AML-193 (cell line): ENCODE measurements at regions not wholly inside any gene's neighbourhood (a gene's known extent, or its start where the extent isn't known, plus 50 kb on each side); places are given as distances from the start of the nearest gene placed in this dataset.

Experiments used
- DNase-seq, 2 experiments: peaks; one replicate each; lab custom pipeline; 2025; lab: John Stamatoyannopoulos, UW

DNA sequence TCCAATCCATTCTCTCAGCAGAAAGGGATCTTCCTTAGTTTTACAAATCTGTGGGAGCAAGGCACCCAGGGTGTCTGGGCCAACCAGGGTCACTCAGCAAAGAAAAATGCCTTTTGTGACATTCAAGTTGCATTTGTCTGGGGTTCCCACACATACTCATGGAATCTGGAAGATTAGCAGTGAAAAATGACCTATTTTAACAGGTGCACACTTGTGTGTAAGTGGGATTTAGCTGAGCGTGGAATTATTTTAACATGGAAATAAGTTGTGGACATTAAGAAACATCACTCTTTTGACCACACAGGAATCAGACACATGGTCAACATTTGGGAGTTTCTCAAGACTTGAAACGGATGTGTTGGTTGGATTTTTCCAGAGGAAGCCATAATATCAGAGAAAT, 234.9 kb downstream of the OPA1 start:
- DNase-seq: no peak

DNA sequence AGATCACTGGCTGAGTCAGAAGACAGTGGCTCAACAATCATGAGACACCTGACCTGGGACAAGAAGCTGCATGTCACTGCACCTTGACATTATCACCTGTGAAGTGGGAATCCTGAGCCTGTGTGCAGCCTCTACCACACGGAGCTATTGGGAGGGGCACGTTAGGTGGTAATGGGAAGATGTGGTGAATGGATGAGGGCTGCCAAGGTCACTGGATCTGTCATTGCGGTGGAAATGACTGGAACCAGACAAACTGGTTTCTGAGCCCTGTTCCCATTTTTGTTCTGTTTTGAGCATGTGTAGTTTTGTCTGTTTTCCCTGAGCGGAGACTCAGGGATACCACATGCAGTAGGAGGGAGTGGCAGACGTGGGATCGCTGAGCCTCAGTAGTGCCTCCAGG, 235.5 kb downstream of the OPA1 start:
- no peak for DNase-seq

DNA sequence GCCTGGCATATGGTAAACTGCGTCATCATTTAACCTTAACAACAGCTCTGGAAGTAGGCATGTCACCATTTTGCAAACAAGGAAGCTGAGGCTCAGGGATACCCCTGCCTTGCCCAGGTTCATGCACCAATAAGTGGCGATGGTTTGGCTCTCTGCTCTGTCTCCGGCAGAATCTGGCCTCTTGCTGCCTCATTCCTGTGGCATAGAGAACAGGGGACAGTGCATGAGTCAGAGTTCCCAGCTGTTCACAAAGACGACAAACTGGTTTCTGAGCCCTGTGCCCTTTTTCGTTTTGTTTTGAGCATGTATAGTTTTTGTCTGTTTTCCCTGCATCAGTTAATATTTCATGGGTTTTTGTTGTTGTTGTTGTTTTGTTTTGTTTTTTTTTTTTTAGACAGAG, 236.8 kb downstream of the OPA1 start:
- no peak for DNase-seq

DNA sequence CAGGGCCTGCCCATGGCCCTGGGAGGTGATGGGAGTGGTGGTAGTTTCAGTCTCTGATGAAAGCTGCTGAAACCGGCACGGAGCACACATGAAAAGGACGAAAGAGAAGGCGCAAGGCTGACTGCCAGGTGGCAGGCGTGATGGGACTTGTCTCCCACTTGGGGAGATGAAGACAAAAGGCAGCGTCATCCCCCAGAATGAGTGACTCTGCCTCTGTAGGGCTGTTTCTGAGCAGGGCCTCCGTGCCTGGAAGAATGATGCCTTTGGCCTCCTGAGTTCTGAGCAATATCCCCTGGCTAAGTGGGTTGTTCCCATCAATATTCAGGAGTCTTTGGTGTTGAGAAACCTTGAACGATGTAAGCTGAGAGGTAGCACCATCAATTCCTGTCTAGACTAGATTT, 237.8 kb downstream of the OPA1 start:
- no peak for DNase-seq

DNA sequence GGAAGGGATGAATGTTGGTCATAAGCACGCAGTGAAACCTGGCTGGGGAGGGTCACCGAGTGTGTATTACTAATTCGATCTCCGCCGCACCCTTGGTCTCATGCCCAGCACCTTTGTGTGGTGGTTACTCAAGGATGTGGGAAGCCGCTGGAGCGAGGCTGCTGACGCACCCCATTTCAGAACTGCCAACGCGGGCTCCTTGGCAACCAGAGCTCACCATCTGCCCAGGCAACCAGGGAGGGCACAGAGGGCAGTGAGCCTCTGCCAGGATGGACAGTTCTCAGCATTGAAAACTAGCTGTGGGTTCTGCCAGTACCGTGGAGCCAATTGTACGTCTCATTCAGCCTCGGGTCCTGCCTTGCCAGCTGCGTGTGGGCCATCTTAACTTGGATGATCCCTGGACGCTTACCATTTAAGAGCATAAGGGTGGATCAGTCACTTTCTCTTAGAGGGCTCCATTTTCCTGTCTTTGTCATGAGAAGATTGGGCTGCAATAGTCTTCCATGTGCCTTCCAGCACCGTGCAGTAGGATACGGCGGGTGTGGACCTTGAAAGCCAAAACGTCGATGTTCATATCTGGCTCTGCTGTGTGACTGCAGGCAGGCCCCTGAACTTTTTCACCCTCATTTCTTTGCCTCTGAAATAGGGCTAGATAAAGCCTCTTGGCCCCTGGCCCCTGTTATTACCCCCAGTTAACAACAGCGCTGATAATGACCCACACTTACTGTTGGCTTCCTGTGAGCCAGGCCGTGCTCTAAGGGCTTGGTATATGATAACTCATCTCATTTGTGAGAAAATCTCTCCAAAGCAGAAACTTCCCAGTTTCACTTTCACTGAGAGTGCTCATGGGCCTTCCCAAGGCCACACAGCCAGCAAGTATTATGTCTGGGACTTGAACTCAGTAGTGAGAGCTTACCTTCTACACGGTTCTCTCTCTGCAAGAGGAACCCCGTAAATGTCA, 238.8 kb downstream of the OPA1 start:
- no peak for DNase-seq

DNA sequence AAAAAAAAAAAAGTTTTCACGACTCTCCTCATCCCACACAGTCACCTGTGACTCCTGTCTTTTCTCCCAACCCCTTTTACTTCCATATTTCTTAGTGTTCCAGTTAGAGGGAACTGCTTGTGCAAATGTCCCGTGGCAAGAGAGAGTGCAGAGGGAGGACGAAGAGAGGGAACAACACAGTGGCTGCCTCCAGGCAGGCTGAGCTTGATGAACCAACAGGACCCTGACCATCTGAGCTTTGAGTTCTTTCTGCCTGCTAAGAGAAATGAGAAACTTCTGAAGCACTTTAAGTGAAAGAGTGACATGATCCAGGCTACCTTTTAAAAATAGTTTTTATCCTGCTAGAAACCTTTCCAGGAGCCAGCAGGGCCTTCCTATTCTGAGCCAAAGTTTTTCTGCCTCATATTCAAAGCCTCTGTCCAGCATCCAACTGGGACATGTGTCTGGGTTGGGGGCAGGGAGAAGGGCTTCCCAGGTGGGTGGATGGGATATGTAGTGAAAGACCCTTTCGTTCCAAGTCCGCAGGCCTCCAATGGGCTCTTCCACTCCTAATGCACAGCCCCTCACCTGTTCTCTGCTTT, 239.9 kb downstream of the OPA1 start:
- no peak for DNase-seq

DNA sequence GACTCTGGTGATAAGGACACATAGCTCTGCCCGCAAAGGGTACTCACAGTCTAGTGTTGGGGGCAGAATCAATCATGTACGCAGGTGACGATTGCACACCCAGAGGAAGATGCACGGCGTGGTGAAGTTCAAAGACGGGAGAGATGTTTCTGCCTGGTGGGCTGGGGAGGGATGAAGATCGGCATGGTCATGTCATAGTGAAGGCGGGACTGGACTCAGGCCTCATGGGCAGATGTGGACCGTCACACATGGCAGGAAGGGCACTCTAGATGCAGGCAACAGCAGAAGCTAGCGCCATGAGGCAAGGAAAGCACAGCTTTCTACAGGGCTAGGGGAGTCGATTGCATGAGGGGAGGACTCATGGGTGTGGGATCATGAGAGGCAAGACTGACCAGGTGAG, 240.6 kb downstream of the OPA1 start:
- DNase-seq: no peak

DNA sequence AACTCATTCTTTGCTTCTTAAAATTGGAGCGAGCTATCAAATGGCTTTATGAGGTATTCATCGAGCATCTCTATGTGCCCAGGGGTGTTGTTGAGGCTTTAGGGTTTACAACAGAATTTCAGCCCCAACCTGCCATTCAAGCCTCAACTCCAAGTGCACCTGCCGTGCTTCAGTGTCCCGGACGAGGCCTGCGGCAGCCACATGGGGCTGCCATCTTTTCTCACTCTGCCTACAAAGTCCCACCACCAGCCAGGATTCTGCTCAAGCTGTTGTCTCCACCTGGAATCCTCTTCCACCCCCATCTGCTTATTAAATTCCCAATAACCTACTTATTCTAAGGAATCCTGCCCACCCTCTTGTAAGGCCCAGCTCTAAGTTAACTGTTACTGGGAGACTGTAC, 242.4 kb downstream of the OPA1 start:
- DNase-seq: no peak

DNA sequence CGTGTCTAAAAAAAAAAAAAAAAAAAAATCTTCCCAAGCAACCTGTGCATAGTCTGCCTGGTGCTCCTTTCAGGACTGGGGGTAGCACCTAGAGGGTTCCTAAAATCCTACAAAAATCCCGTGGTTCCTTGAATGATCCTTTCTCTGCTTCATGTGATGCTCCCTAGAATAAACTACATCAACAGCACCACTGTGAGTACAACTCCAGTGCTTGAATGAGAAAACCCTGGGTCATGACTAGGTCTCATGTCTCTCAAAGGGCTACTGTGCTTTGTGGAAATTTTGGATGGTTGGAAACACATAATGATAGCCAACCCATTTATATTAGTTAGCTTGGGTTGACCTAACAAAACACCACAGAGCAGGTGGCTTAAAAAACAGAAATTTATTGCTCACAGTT, 243.5 kb downstream of the OPA1 start:
- no peak for DNase-seq

DNA sequence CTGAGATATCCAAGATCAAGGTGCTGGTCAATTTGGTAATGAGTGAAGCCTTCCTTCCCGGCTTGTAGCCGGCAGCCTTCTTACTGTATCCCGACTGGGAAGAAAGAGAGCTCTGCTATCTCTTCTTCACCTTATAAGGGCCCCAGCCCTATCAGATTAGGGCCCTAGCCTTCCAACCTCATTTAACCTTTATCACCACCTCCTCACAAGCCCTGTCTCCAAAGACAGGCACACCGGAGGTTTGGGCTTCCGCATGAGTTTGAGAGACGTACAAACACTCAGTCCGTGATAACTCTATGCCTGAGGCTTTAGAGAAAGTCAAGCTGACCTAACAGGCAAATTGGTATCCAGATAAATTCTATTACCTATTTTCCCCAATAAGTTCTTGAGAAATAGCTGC, 243.9 kb downstream of the OPA1 start:
- no peak for DNase-seq

DNA sequence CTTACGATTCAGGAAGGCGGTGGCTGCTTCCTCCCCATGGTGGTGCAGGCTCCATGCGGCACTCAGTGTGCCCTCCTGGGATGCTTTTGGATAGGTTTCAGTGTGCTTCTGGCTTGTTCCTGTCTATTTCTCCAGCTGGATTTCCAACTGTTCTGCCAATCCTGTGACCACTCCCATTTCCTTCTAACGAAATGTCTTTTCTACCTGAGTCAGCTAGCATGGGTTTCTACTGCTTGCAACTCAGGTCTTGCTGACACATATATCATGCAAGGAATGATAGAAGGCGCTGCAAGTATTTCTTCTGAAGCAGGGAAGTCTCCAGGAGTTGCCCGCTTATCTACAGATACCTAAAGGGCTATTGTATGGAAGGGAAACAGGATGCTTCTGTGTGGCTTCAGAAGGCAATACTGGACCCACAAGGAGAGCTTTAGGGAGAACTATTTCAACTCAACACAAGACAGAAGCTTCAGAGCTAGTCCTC, 244.4 kb downstream of the OPA1 start:
- DNase-seq: no peak

DNA sequence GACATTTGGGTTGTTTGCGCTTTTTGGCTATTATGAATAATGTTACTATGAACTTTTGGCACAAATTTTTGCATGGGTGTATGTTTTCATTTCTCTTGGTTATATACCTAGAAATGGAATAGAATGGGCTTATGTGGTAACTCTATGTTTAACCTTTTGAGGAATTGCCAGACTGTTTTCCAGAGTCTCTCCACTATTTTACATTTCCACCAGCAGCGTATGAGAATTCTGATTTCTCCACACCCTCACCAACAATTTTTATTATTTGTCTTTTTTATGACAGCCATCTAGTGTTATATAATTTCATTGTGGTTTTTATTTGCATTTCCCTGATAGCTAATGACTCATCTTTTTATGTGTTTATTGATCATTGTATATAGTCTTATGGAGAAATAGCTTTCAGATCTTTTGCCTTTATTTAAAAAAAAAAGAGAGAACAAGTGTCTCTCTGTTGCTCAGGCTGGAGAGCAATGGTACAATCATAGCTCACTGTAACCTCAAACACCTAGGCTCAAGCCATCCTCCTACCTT, 247.2 kb downstream of the OPA1 start:
- DNase-seq: no peak

DNA sequence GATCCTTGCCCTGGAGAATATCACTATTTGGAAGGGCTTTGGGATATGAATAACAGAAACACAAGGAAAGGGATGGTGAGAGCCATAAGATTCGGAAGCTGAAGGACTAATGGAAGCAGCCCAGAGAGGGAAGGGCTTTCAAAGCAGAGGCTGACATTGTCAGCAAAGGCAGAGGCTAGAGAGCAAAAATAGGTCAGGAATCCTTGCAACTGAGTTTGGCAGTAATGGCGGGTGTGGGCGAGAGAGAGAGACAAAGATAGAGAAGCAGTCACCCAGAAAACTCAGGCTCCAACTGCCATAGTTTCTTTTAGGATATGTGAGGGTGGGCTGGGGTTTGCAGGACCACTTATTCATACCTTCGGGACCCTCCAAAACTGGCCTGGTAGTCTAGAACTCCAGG, 248.6 kb downstream of the OPA1 start:
- DNase-seq: no peak

DNA sequence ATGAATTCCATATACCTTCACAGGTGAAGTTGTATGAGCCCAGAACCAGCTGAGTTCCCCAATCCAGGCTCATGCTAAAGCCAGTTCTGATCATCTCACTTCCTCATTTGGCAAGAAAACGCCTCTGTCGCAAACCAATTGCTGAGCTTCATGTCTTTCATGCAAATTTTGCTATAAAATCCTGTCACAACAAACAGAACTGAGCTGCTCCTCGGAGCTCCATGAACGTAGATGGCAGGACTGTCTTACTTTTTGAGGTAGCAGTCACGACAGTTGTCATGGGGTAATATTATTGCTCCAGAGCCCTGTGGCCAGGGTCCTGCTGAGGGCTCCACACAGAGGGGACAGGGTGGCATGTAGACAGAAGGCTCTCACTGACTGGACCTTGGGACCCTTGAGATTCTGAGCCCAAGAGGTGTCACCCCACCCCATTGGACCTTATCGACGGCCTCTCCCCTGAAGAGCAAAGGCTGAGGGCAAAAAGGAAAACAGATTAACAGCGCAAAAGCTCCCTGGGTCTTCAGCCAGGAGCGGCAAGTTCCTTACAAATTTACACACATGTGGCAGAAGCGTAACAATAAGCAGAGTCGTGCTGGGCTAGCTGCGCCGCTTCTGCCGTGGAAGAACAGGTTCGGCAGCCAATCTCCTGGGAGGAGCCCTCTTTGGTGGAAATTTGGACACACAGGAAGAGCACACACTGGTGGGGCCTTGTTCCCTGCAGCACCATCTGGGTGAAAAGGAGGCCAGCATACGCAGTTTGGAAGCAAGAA, 249.2 kb downstream of the OPA1 start:
- DNase-seq: peak; percentile 73 to 75

DNA sequence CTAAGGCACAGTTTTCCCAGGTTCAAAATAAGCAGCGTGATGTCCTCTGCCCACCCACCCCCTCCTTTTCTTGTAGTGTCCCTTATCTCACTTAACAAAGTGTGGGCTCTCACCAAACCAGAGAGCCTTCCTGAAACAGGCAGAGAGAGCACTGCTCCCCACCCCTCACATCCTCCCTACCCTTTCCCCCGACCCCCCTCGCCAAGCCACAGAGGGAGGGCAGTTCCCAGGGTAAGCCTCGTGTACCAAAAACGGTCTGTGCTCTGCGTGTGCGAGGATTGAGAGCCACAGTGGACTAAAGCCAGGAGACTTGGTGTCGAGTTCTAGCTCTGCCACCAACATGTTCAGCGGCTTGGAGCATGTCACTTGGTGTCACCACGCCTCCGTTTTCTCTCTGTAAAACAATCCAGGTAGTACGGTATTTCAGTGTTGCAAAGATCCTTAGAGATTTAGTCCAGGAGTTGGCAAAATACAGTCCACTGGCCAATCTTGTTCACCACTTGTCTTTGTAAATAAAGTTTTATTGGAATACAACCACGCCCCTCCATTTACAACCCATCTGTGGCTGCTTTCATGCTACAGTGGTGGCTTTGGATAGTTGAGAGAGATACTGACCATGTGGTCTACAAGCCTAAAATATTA, 249.9 kb downstream of the OPA1 start:
- DNase-seq: no peak

DNA sequence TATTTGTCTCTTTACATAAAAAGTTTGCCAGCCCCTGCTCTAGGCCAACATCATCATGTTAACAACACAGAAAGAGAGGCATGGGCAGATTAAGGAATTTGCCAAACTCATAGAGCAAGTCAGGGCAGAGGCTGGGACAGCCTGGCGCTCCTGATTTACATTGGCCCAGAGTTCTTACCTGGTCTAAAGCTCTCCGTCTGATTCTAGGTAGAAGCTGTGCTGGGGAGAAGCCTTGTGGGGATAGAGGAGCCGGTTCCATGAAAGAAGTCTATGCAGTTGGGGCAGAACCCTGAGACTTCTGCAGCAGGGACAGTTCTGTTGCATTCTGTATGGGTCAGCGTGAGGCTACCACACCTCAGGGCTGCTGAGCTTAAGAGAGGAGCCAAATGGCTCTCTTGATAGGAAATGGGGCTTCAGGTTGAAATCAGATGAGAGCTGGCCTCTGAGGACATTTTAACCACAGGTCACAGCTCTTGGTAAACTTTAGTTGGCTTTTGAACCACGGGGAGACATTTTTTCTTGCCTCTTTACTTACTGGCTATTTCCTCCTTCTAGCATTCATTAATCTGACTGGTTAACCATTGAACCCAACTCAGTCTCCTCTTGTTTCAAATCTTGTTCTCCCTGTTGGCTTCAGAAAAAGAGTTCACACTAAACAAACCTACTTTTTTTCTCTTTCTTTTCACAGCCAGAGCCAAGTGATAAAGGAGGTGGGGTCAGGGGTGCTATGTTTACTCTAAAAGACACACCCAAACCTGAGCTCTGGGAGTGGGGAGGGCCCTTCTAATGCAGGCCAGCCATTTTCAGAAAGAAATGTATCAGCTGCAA, 250.7 kb downstream of the OPA1 start:
- DNase-seq: no peak

DNA sequence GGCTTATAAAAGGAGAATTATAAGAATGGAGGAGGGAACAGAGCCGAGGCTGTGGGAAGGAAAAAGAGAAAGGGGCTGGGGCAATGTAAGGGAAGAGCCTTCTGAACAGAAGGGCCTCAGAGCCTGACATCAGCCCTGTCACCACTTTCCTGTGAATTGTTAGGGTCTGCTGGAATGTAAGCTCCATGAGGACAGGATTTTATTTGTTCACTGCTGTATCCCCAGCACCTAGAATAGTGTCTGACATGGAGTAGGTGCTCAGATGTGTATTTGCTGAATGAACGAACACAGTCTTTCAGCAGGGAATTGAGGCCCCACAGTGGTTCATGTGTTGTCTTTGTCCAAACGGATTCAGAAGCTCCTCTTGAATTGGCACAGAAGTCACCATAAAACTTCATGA, 251.5 kb downstream of the OPA1 start:
- DNase-seq: no peak

DNA sequence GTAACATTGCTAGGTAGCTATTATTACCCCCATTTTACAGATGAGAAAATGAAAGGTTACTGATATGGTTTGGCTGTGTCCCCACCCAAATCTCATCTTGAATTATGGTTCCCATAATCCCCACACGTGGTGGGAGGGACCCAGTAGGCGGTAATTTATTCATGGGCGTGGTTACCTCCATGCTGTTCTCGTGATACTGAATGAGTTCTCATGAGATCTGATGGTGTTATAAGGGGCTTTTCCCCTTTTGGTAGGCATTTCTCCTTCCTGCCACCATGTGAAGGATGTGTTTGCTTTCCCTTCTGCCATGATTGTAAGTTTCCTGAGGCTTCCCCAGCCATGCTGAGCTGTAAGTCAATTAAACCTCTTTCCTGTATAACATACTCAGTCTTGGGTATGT, 252.1 kb downstream of the OPA1 start:
- no peak for DNase-seq

DNA sequence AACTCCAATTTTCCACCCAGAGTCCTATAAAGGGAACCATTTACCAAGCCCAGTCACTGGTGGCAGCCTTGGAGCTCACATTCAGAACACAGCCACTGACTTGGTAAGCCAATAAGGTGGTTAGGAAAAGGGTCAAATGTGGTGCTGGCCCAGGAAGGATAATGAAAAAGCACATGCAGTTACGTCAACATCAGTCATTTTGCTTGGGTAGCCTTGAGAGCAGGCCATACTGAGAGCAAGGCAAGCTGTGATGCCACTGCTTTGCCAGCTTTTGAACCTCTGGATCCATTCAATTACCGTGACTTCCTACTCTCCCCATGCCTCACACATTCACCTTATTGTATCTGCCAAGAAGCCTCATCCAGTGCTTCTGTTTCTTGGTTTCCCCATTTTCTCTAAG, 253.6 kb downstream of the OPA1 start:
- DNase-seq: no peak

DNA sequence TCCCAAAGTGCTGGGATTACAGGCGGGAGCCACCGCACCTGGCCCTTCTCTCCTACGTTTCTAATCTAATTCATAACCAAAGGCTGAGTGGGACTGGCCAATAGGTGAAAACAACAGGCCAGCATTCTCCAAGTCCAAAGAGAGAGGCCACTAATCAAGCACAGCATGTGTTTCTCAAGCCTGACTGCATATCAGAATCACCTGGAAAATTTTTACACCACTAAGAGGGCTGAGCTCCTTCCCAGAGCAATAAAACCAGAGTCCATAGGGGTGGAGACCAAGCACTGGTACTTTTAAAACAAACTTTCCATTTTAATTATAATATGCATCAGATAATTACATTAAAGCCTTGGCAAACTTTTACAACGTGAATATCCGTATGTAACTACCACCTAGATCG, 254.4 kb downstream of the OPA1 start:
- DNase-seq: no peak

DNA sequence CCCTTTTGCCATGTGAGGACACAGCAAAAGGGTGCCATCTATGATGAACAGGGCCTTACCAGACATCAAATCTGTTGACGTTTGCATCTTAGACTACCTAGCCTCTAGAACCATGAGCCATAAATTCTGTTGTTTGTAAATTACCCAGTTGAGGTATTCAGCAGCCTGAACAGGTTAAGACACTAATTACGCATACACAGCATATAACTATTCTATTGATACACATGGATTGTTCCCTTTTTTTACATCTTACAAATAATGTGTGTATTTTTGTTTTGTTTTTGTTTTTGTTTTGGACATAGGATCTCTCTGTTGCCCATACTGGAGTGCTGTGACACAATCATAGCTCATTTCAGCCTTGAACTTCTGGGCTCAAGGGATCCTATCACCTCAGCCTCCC, 255.5 kb downstream of the OPA1 start:
- DNase-seq: no peak
